GM21576 (cell line): ENCODE measurements at regions not wholly inside any gene's neighbourhood (a gene's known extent, or its start where the extent isn't known, plus 50 kb on each side); places are given as distances from the start of the nearest gene placed in this dataset.

ENCODE experiments used
- ATAC-seq: cut with Tn5 transposase; IDR thresholded peaks from one replicate; pipeline ENCODE4 v1.9.1; 2021; ENCODE audit warnings: mild to moderate bottlenecking, moderate library complexity; ENCODE audit not compliant: unreplicated experiment

GRCh38 chr1:244953901-244954300 is 89.6 kb upstream of the HNRNPU start:
- no peak for ATAC-seq

- ATAC-seq: peak; percentile 89
These were observed 88.6 kb upstream of the HNRNPU start for GRCh38 chr1:244952940-244953339.

GRCh38 chr1:244952280-244952933 is 88.1 kb upstream of the HNRNPU start:
- ATAC-seq: peak; percentile 19

GRCh38 chr1:244948416-244948815 is 84.1 kb upstream of the HNRNPU start:
- ATAC-seq: no peak

- ATAC-seq: peak; percentile 83
These were observed 80.8 kb upstream of the HNRNPU start for GRCh38 chr1:244945109-244945671.

GRCh38 chr1:244941121-244941520 is 76.8 kb upstream of the HNRNPU start:
- ATAC-seq: peak; percentile 79

GRCh38 chr1:244937099-244937498 is 72.8 kb upstream of the HNRNPU start:
- ATAC-seq: no peak

- peak; percentile 72 for ATAC-seq
These were observed 56.8 kb upstream of the HNRNPU start for GRCh38 chr1:244920911-244921761.

GRCh38 chr1:244919320-244920282 is 55.3 kb upstream of the HNRNPU start:
- peak; percentile 38 for ATAC-seq

- peak; percentile 37 for ATAC-seq
These were observed 54.3 kb upstream of the HNRNPU start for GRCh38 chr1:244918421-244919319.

- no peak for ATAC-seq
These were observed 52.8 kb upstream of the HNRNPU start for GRCh38 chr1:244917073-244917670.

GRCh38 chr1:244915736-244916135 is 51.4 kb upstream of the HNRNPU start:
- ATAC-seq: no peak

- no peak for ATAC-seq
These were observed 50.4 kb upstream of the HNRNPU start for GRCh38 chr1:244914761-244915160.
